Endothelial cell of umbilical vein (primary cell): ENCODE measurements at regions not wholly inside any gene's neighbourhood (a gene's known extent, or its start where the extent isn't known, plus 50 kb on each side); places are given as distances from the start of the nearest gene placed in this dataset.

Experiments used
- BruUV-seq: library from RNA; stranded (reverse); fragments of 400-500 nt; replicated peaks from 2 replicates; lab custom pipeline; 2021; lab: Mats Ljungman, UMichigan
- CTCF ChIA-PET: fragments of 300-600, 350-600 bp; sonication (Branson Sonifier 250); formaldehyde crosslinking; loops from one replicate; lab custom pipeline; 2021; ENCODE audit warnings: antibody characterized with exemption, inconsistent platforms; lab: Charles Lee
- POLR2A ChIA-PET: fragments of 300-600, 350-600 bp; sonication (Branson Sonifier 250); formaldehyde crosslinking; loops from one replicate; lab custom pipeline; 2021; ENCODE audit warnings: antibody characterized with exemption, inconsistent platforms; lab: Charles Lee
- DNase-seq: peaks from one replicate; pipeline ENCODE4 v3.0.0-alpha.2; 2011; ENCODE audit warnings: low read depth, low spot score
- FAIRE-seq: peaks from 2 replicates; lab custom pipeline; 2011; peaks lifted over from hg19 to GRCh38; lab: Jason Lieb, UNC
- H2AFZ ChIP-seq: 2 replicates; pipeline ENCODE4 v1.6.0; 2012; ENCODE audit warnings: low read depth, low read length, control low read depth, inconsistent platforms
- H3K27ac ChIP-seq: 2 replicates; pipeline ENCODE4 v1.5.1; 2011; ENCODE audit warnings: low read depth, mild to moderate bottlenecking, control low read depth, low read length, moderate library complexity; ENCODE audit not compliant: insufficient read depth
- H3K27me3 ChIP-seq, 2 experiments: 2 replicates each; pipeline versions ENCODE4 v1.6.0 to v1.6.1; 2011; ENCODE audit warnings: low read length in 2 of 2, mixed read lengths in 1 of 2; ENCODE audit not compliant: control insufficient read depth in 2 of 2, insufficient read depth in 2 of 2
- H3K36me3 ChIP-seq, 2 experiments: 2 replicates in 1 of 2; 3 replicates in 1 of 2; pipeline ENCODE4 v1.5.1; 2011; ENCODE audit warnings: low read length in 2 of 2, mild to moderate bottlenecking in 1 of 2, moderate library complexity in 1 of 2; ENCODE audit not compliant: control insufficient read depth in 2 of 2, insufficient read depth in 2 of 2; ENCODE audit errors: extremely low read depth in 1 of 2
- H3K4me1 ChIP-seq: 3 replicates; pipeline ENCODE4 v1.5.1; 2011; ENCODE audit warnings: mild to moderate bottlenecking, low read length; ENCODE audit not compliant: control insufficient read depth, insufficient read depth; ENCODE audit errors: extremely low read depth
- H3K4me2 ChIP-seq: 2 replicates; pipeline ENCODE4 v1.6.1; 2011; ENCODE audit warnings: low read length, control low read depth, mixed read lengths; ENCODE audit not compliant: insufficient read depth
- H3K4me3 ChIP-seq, 3 experiments: fragments of 200-600 bp in 1 of 3; sonication (generic), shearing (Covaris generic) in 1 of 3; replicated peaks in 1 of 3; 2 replicates each; pipeline ENCODE4 v1.5.1; 2011 to 2016; ENCODE audit warnings: control low read depth in 3 of 3, low read length in 3 of 3, mild to moderate bottlenecking in 2 of 3, inconsistent platforms in 1 of 3, low read depth in 1 of 3, moderate library complexity in 1 of 3; ENCODE audit not compliant: insufficient read depth in 1 of 3
- H3K79me2 ChIP-seq: 2 replicates; pipeline ENCODE4 v1.6.0; 2012; ENCODE audit warnings: low read length, inconsistent platforms; ENCODE audit not compliant: control insufficient read depth, insufficient read depth
- H3K9ac ChIP-seq: replicated peaks from 2 replicates; pipeline ENCODE3; 2011; ENCODE audit warnings: low read length, control low read depth; ENCODE audit not compliant: insufficient read depth; ENCODE audit errors: extremely low read depth
- H3K9me1 ChIP-seq: replicated peaks from 3 replicates; pipeline ENCODE4 v1.6.0; 2011; ENCODE audit warnings: mild to moderate bottlenecking, low read length; ENCODE audit not compliant: control insufficient read depth, insufficient read depth; ENCODE audit errors: extremely low read depth
- H3K9me3 ChIP-seq: replicated peaks from 2 replicates; pipeline ENCODE4 v1.5.1; 2012; ENCODE audit warnings: low read length, inconsistent platforms; ENCODE audit not compliant: control insufficient read depth, insufficient read depth
- H4K20me1 ChIP-seq: replicated peaks from 2 replicates; pipeline ENCODE3; 2011; ENCODE audit warnings: mild to moderate bottlenecking, low read length; ENCODE audit not compliant: control insufficient read depth, insufficient read depth; ENCODE audit errors: extremely low read depth
- CTCF ChIP-seq, 2 donors: IDR thresholded peaks; 1 replicate in 1 of 2; 2 replicates in 1 of 2; pipeline ENCODE4 v1.5.1; 2011; ENCODE audit warnings: low read length in 2 of 2, mild to moderate bottlenecking in 2 of 2, moderate library complexity in 2 of 2, control low read depth in 1 of 2, inconsistent platforms in 1 of 2, low read depth in 1 of 2; ENCODE audit not compliant: insufficient read depth in 1 of 2; ENCODE audit errors: extremely low read depth in 1 of 2
- EZH2 ChIP-seq: IDR thresholded peaks from 2 replicates; pipeline ENCODE4 v1.6.1; 2012; ENCODE audit warnings: borderline replicate concordance, low read depth, mild to moderate bottlenecking, moderate library complexity, low read length, inconsistent platforms; ENCODE audit not compliant: severe bottlenecking
- FOS ChIP-seq: IDR thresholded peaks from 2 replicates; pipeline ENCODE4 v1.6.1; 2011; ENCODE audit warnings: mild to moderate bottlenecking, low read length, moderate library complexity, borderline replicate concordance; ENCODE audit not compliant: insufficient read depth
- GATA2 ChIP-seq: IDR thresholded peaks from 2 replicates; pipeline ENCODE4 v1.7.0; 2011; ENCODE audit warnings: low read depth, mild to moderate bottlenecking, moderate library complexity, mixed read lengths, low read length; ENCODE audit not compliant: insufficient read length, insufficient read depth
- JUN ChIP-seq: IDR thresholded peaks from 2 replicates; pipeline ENCODE4 v1.6.1; 2011; ENCODE audit warnings: borderline replicate concordance, low read depth; ENCODE audit not compliant: insufficient read length, insufficient read depth
- MAX ChIP-seq: IDR thresholded peaks from 2 replicates; pipeline ENCODE4 v1.6.1; 2011; ENCODE audit not compliant: insufficient read depth, insufficient read length
- MYC ChIP-seq: IDR thresholded peaks from one replicate; pipeline ENCODE4 v1.6.1; 2011; ENCODE audit warnings: mild to moderate bottlenecking, low read depth, low read length
- POLR2A ChIP-seq: IDR thresholded peaks from 2 replicates; pipeline ENCODE4 v1.6.1; 2012; ENCODE audit warnings: low read depth, mild to moderate bottlenecking, control low read depth, low read length
- POLR2AphosphoS5 ChIP-seq: IDR thresholded peaks from 2 replicates; pipeline ENCODE4 v1.6.1; 2012; ENCODE audit warnings: low read depth, mild to moderate bottlenecking, control low read depth, low read length, moderate library complexity; ENCODE audit not compliant: insufficient read depth
- dilution Hi-C: fragments of 300-500 bp; cut with MboI; formaldehyde crosslinking; loops from one replicate; pipeline ENCODE4 v1.15.0; 2019; ENCODE audit warnings: low sequenced_read_pairs; ENCODE audit not compliant: extremely low pct_ligation_motif_present
- intact Hi-C: fragments of 100-400 bp; cut with micrococcal nuclease; formaldehyde crosslinking; loops from one replicate; pipeline ENCODE4 v1.10.0; 2022

GRCh38 chr7:116431787-116432526 is 67.6 kb upstream of the CAV2 start:
- Histone ChIP-seq H3K4me1 (peaks cover 17% of the 10 kb centered on the region), H3K27ac (no peak overlapping the region), H3K4me3 (no peak overlapping the region), H3K4me2 (no peak overlapping the region), H3K36me3 (no peaks in the 10 kb centered on the region), H3K9me3 (no peaks in the 10 kb centered on the region), H3K9me1 (no peaks in the 10 kb centered on the region), H3K9ac (no peak overlapping the region), H2AFZ (no peak overlapping the region), H4K20me1 (no peaks in the 10 kb centered on the region), H3K27me3 (no peaks in the 10 kb centered on the region), H3K79me2 (no peaks in the 10 kb centered on the region)
- intact Hi-C loops, result no loop called here
- no peak for FAIRE-seq
- dilution Hi-C loops, result no loop called here
- no peak for TF ChIP-seq MAX
- TF ChIP-seq POLR2A, result no peak
- TF ChIP-seq JUN, result no peak
- no peak for TF ChIP-seq GATA2
- no peak for TF ChIP-seq CTCF (IDR thresholded peaks at IDR 0.05; ENCODE audit: extremely low read depth in 1 of 2, insufficient read depth in 1 of 2, low read depth in 1 of 2, low read length in 2 of 2)
- TF ChIP-seq MYC, result no peak
- no peak for TF ChIP-seq POLR2AphosphoS5
- TF ChIP-seq EZH2, result no peak
- TF ChIP-seq FOS, result no peak
- ChIA-PET CTCF (interaction anchor here (1.0 to 1.2 kb wide), 5 partner anchors 9 to 157 kb away, joined by 3 to 4 read pairs (median 3); no protein-coding TSS in a partner anchor), POLR2A (no interaction called here)
- DNase-seq, result no peak
- BruUV-seq, result no TSS peak
